NCI-H446 treated with DMSO at 0.1 percent for 48 hours (cell line): ENCODE measurements at regions not wholly inside any gene's neighbourhood (a gene's known extent, or its start where the extent isn't known, plus 50 kb on each side); places are given as distances from the start of the nearest gene placed in this dataset.
A peak's percentile ranks its signal among the peaks of the same experiment; 100 is the strongest.

Experiments
- DNase-seq: peaks from one replicate; lab custom pipeline; 2025; lab: John Stamatoyannopoulos, UW

DNA sequence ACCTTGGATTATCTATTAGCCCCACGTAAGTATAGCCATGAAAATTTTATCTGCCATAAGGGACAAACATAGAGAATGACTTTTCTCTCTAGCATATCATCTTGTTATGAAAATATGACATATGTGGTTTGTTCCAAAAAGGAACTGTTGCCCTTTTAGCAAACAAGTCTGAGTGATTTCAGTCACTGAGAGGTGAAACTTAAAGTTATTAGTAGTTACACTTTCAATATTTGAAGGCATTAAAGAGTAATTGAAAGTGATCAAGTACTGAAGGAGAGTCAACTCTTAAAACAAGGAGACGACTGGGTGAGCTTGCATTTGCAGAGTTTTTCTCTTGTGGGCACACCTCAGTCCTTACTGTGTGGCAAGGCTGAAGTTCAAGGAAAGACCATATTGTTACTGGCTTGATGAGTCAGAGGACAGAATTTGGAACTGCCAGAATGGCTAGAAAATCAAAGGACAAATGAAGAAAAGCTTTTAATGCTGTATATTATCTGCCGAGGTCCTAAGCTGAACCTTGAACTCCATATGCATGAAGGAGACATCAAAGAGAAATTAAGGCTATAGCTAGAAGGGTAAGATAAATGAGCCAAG, 205.1 kb upstream of the EMCN start:
- no peak for DNase-seq

DNA sequence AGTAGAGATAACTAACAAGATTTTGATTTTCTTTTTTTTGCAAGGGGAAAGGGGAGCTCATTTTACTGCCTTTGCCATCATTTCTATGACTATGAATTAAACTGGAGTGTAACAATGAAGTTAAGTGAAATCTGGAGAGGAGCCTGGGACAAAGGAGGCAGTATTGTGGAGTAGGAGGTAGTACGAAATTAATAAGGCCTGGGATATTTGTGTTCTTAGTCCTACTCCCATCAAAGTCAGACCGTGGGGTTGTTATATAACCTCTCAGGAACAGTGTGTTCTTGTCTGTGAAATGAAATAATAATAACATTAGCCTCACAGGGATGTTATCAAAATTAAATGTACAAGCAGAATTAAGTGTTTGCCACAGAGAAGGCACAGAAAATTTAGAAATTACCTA, 204.3 kb upstream of the EMCN start:
- no peak for DNase-seq

DNA sequence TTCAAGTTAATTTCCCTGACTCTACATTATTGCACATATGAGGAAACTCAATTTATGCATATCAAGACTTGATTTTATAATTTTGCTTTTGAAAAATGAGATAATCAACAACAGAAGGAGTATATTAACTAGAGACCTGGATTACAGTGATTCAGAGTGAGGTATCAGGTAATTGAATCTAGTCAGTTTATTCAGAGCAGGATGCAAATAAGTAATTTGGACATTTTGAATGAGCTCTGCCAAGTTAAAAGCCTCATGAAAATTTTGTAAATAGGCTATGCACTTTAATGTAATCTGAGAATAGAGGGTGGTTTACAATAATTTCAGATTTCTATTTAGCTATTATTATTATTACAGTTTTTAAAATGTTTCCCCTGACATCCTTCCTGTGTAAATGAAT, 203.7 kb upstream of the EMCN start:
- DNase-seq: no peak

DNA sequence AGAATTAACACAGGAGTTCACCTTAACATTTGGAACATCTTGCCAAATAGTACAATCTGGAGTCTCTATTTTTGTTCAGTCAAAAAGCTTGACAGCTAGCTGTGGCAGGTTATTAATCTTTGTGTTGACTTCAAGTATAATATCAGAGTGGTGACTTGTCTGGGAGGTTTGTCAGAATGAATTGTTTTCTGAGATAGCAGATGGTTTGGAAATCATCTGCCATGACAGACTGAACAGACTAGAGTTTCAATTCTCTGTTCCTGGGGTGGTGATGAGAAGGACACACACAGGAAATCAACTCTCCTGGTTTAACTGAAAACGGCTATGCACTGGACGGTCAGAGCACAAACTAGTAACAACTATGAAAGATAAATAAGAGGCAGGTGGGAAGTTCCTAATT, 203.3 kb upstream of the EMCN start:
- DNase-seq: peak; percentile 85

DNA sequence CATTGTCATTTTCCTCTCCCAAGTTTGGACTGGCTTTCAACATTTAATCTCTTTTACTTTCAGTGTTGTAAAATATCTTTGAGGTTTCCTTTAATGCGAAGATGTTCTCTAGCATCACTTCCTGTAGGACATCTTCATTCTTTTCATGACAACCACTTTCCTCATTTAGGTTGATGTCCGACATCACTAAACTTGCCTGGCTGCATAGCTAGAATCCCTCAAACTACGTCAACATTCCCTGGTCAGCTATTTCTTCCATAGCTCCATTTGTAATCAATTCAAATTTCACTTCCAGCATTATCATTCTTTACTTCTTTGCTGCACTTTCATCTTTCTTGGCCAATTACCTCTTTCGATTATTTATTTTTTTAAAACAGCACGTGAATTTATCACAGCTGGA, 198.6 kb upstream of the EMCN start:
- DNase-seq: no peak

DNA sequence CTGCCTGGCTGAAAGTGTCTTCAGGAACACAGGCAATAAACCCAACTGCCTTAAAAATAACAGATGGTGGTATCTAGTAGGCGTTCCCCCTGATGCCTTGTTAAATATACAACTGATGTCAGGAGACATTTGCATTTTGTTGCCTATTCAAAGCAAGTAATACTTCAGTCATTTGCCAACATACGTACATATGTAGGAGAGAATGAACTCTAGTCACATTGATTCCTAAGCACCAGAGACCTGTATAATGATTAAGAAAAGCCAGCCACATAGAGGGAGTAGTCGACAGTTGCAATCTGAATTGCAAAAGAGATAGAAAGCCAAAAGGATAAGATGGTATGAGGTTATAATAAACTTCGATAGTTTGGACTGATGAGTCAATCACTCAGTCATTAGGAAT, 191.0 kb upstream of the EMCN start:
- no peak for DNase-seq

DNA sequence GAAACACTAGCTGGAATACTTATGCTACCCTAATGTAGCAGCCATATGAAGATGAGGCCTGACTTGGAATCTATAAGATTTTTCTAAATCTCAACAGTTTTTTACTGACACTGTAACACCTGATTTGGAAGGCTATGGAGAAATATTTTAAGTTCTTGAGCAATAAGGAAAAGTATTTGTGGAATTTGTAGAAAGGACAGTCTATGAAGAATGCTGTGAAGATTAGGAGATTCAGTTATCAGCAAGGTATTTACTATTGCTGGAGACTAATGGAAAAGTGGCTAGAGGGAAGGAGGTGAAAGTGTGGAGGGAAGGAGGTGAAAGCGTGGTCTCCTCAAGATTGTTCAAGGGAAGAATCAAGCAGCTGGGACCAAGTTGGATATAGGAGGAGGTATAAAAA, 190.0 kb upstream of the EMCN start:
- no peak for DNase-seq

DNA sequence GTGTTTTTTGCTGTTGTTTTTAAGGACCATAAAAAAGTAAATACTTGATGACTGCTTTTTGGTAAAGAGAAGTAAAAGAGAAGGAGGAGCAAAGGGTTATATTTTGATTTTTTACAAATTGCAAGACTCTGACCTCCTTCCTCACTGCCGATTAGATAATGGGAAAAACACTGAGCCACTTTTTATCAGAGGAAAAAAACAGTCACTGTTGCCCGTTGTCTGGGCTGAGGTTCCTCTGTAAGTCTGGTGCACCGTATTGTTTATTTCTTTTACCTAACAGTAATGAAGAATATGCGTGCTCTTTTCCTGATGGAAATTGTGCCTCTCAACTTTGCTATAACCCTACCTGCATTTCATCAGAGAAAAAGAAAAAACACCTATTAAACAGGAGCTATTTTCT, 178.7 kb upstream of the EMCN start:
- DNase-seq: no peak

DNA sequence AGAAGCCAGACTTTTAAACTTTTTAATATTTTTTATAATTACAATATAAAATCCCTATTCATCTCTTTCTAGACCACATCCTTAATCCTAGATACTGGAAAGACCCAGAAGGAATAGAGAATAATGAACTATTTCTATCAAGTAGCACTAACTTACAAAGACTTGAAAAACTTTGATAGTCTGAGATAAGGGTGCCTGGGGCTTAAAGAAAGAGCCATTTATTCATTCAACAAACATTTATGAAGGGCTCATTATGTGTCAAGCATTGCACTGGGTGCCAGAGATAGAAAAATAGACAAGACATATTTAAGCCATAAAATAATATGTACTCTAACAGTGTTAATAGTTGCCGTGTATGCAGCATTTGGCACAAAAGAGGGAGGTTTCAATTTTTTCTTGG, 178.0 kb upstream of the EMCN start:
- DNase-seq: no peak

DNA sequence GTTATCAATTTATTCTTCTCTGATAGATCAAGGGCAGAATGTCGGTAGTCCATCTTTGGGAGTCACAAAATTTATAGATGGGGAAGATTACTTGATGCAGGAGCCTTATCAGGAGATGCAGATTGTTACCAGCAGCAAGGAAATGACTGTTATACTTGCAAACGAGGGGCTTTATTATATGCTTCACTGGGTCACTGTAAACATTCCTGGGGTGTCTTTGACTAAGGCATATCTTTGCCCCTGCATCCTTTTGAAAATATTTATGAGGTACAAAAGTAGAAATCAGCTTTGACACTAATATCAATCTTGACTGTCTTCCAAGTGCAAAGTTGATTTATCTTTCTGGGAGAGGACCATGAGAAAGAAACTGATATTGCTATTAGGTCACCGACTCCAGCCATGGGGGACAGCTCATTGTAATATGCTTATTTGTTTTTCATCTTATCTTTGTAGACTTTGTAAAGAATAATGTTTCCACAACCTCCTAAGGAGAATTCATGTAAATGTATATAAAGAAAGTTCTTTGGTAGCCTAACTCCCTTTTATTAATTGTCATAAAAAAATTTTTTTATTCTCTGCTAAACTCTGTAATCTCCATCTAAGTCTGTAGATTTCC, 177.3 kb upstream of the EMCN start:
- no peak for DNase-seq

DNA sequence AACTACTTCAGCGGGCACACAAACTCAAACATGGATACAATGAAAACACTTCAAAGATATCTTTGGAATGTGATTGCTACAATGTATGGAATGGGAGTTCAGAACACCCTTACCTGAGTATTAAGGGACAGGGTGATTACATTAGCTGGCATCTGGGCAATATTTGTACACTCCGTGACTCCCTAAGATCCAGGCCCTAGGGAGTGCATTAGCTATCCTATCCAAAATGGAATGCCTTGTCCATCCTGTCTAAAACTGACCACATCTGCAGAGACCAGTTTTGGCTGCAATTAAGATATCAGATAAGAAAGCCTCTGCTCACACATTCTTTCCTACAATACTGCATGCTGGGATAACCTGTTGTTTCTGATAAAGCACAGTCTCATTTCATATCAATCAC, 176.6 kb upstream of the EMCN start:
- no peak for DNase-seq

DNA sequence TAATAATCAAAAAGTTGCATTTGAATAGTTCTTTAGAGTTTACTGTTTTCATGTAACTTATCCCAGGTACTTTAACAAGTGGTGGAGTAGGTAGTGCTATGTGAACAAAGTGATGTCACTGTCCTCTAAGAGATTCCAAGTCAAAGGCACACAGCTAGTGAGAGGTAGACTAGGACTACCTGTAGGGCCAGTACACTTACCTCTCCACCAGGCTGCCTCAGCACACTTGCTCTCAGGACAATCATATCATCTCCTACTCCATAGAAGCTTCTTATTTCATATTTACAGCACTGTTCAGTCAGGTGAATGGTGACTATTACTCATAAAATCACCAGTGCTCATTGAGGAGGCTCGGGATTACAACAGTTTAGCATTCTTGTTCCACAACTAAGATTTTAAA, 173.0 kb upstream of the EMCN start:
- no peak for DNase-seq

DNA sequence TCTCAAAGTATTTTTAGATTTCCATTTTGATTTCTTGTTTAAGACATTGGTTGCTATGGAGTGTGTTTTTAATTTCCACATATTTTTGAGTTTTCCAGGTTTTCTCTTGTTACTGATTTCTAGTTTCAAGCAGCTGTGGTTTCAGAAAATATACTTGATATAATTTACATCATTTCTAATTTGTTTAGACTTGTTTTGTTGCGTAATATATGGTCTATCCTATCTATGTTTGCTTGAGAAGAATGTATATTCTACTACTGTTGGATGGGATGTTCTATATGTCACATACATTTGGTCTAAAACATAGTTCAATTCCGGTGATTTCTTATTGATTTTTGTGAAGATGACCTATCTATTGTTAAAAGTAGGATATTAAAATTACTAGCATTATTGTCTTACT, 170.5 kb upstream of the EMCN start:
- no peak for DNase-seq

DNA sequence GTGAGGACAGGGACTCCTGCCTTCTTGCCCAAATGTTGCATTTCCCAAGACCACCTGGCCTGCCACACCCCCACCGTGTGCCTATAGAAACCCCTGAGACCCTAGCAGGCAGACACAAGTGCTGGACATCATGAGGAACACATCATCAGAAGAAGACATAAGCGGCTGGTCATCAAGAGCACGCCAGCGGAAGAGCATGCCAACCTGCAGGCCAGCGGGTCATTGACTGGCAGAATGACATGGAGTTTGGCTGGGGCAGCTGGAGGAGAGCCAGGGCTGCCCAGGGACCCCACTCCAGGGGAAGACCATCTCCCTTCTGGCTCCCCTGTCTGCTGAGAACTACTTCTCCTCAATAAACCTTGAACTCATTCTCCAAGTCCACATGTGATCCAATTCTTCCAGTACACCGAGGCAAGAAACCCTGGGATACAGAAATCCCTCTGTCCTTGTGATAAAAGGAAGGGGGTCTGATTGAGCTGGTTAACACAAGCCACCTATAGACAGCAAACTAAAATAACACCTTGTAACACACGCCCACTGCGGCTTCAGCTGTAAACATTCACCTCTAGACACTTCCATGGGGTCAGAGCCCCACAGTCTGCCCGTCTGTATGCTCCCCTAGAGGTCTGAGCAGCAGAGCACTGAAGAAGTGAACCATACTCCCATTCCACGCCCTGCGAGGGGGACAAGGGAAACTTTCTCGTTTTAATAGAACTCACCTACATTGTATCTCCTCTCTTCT, 164.8 kb upstream of the EMCN start:
- no peak for DNase-seq

DNA sequence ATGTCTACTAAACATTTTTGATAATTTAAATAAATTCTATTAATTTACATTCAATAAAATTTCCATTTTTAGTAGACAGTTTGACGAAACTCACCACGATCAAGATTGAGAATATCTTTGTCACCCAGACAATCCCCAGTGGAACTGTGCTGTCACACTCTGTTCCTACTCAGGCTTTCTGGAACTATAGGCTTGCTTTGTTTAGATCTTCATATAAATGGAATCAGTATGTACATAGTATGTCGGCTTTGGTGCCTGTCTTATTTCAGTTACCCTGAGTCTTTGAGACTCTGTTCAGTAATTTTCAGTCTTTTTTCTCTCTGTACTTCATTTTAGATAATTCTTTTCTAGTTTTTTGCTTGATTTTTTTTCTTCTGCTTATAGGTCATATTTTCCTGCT, 163.5 kb upstream of the EMCN start:
- no peak for DNase-seq

DNA sequence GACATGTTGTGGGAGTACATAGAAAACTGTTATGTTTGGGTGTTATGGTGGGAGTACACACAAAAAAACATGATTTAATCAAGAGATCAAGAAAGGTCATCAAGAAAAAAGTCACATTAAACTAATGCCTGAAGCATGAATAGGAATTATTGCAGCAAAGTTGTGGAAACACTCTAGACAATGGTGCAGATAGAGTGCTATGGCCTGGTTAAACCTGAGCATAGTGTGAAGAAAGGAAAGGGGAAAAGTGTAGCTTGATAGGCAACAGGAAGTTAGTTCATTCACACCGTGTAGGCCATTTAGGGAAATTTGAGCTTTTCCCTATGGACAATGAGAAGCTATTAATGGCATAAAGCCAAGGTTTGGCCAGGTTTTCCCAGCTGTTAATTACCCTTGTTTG, 162.1 kb upstream of the EMCN start:
- DNase-seq: no peak

DNA sequence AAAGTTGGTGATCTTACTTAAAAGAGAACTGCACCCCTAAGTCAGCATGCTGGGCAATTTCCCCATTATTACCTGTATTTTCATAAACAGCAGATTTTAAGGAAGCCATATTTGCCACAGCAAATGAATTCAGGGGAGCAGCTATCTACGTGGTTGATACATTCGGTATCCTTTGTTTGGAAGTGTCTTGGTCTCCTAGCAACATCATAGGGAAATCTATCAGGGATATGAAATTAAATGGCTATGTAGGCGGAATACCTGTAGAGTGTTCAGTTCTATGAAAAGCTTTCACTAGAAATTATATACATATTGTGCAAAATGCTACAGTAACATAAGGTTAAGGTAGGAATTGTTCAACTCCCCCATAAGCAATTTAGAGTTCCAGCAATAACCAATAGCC, 157.2 kb upstream of the EMCN start:
- no peak for DNase-seq

DNA sequence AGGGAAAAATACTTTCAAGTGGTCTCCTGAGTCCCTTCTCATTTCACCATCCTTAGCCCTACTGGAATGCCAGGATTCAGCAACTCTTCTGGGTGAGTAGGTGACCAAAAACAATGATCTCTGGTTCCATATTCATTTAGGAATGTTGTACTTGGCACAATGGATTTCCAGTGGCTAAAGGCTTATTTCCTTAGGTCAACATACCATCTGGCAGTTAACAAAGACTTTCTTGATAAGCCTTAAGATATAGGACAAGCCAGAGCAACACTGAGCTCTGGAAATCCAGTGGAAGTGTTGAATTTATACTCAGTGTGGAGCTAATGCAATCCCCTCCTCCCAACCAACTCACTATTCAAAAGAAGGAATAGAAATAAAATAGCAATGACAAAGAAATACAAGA, 139.4 kb upstream of the EMCN start:
- no peak for DNase-seq

DNA sequence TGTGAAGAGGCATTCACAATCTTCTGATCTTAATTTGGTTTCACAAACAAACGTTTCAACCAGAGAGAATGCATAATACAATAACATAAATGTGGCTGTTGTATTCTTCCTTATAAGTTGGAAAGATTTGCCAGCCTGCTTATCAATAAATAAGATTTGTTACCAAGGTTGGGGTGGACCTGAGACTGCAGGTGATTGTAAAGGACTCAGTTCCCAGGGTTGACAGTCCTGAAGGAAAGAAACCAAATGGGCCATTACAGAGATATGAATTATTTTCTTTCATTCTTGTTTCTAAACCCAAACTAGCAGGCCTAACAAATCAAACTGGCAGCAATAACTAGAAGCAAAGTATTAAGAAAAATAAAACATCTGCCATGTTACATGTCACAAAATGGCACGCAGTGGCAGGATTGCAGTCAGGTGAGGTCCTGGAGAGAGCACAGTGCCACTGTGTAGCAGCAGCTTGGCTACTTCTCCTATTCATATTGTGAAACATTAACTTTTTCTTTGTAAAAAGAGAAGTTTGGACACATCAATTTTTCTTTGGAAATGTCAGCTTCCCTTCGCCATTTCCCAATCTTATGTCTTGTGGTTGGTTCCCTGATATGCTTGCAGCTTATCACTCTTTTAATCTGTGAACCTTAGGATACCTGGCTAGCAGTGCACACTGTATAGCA, 133.8 kb upstream of the EMCN start:
- DNase-seq: no peak

DNA sequence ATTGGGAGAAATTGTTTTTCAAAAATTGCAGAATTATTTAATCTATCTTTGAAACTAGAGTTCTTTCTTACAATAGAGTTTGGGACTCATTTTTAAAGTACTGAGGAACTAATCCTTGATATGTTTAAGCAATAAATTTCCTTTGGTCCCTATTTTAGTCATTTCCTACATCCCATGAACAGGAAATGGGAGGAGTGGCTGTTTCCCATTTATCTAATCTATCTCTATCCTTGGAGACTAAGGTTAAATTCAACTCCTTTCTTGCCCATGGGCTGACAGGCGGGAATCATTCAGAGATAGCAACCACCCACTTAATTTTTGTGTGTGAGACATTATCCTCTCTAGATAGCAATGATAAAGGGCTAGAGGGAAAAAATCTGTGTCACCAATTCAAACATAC, 131.6 kb upstream of the EMCN start:
- DNase-seq: no peak

DNA sequence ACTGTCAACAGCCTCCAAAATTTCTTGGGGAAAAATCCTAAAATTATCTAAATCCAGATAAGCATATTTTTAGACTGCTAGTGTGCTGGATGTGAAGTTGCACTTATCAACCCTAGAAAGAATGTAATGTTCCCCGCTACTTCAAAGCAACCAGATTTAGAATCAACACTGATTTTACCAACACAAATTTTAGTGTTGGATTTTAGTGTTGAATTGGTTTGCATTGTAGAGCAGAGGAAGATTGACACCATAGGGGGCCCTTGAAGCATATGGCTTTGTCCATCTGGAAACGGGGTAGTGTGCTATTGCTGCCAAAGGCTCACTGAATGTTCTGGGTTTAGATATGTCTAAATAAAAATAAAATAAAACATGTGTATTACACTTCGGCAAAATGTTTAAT, 126.3 kb upstream of the EMCN start:
- peak; percentile 66 for DNase-seq

DNA sequence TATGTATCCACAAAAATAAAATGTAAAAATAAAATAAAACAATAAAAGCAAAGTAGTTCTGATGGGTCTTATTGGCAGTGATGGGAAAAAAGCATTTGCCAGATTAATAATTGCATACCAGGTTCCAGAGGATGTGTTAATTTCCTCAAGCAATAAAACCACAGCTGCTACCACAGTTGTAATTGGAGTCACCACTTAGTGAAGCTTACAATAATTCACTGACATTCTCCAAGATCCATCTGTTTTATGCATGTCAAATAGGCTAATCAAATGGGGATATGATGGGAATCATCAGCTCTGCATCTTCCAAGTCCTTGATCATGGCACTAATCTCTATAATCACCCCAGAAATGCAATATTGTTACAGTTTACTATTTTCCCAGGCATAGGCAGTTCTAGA, 123.5 kb upstream of the EMCN start:
- DNase-seq: peak; percentile 91

DNA sequence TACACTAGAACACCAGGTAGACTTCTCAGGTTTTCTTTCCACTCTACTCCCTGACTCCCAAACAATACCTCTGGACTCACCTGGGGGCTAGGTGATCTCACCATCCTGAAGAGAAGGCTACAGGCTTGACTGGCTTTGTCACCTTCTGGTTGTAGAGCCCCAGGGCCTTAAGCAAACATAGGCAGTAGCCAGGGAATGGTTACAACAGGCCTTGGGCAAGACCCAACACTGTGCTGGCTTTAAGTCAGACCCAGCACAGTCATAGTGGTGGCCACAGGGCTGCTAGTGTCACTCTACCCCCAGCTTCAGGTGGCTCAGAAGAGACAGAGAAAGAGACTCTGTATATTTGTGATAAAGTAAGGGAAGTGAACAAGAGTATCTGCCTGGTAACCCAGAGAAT, 118.1 kb upstream of the EMCN start:
- DNase-seq: no peak
